ENCODE measurements at regions not wholly inside any gene's neighbourhood (a gene's known extent, or its start where the extent isn't known, plus 50 kb on each side); places are given as distances from the start of the nearest gene placed in this dataset.

GRCh38 chr13:61021838-61022237 lies 393.8 kb downstream of the PCDH20 start (continued):
- TF ChIP-seq PBX3 (IDR thresholded peaks at IDR 0.05) (no peak), SMC3 (IDR thresholded peaks at IDR 0.05; ENCODE audit: low read depth, low read length) (no peak), FOXM1 (IDR thresholded peaks at IDR 0.05; ENCODE audit: low read depth) (no peak)

DNA sequence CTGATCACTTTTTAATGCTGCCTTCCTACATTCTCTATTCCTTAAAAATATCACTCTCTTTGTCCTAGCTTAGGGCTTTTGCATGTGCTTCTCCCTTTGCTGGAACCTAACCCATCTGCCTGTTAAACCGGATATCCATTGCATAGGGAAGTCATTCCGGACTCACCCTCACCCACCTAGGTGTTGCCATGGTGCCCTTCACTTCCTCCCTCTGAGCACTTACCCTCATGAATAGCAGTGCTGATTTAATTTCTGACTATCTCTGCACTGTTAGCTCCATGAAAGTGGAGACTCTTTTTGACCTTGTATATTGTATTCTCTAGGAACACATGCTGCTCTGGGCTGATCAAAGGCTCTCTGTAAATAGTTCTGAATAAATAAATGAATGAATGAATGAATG lies 401.9 kb downstream of the PCDH20 start:
- WGBS (ENCODE audit: low lambda C conversion rate), result 54% methylated on average over 2 of the region's 2 CpGs

More for the DNA sequence above, 401.9 kb downstream of the PCDH20 start:
- Histone ChIP-seq H3K9ac (no peak overlapping the region), H3K27ac (ENCODE audit: low read depth in 2 of 2, low read length in 1 of 2) (no peak overlapping the region), H3K9me3 (no peaks in the 10 kb centered on the region), H3K79me2 (ENCODE audit: insufficient read depth) (no peaks in the 10 kb centered on the region), H4K20me1 (ENCODE audit: insufficient read depth) (no peaks in the 10 kb centered on the region), H3F3A (replicated peaks; ENCODE audit: insufficient read depth) (no peaks in the 10 kb centered on the region), H2AFZ (ENCODE audit: low read depth) (no peak overlapping the region), H3K9me2 (no peaks in the 10 kb centered on the region), H3K4me3 (ENCODE audit: low read depth in 2 of 2, low read length in 1 of 2) (no peak overlapping the region), H3K27me3 (ENCODE audit: insufficient read depth) (no peaks in the 10 kb centered on the region), H3K4me1 (ENCODE audit: control insufficient read depth in 1 of 2, insufficient read depth in 2 of 2, low read depth in 1 of 2, low read length in 1 of 2) (no peaks in the 10 kb centered on the region), H3K4me2 (no peak overlapping the region), H3K36me3 (replicated peaks in 1 of 2; ENCODE audit: control insufficient read depth in 1 of 2, insufficient read depth in 2 of 2, low read length in 1 of 2) (no peaks in the 10 kb centered on the region)
- TF ChIP-seq ZBTB33 (IDR thresholded peaks at IDR 0.05; ENCODE audit: borderline replicate concordance, low read depth) (no peak), EP300 (IDR thresholded peaks at IDR 0.05; ENCODE audit: borderline replicate concordance in 1 of 2, low read depth in 1 of 2, low read length in 1 of 2) (no peak), JUND (IDR thresholded peaks at IDR 0.05) (no peak), TAF1 (IDR thresholded peaks at IDR 0.05; ENCODE audit: borderline replicate concordance, low read depth, low read length) (no peak), MEF2A (IDR thresholded peaks at IDR 0.05; ENCODE audit: borderline replicate concordance, low read depth) (no peak), PBX3 (IDR thresholded peaks at IDR 0.05) (no peak), SMC3 (IDR thresholded peaks at IDR 0.05; ENCODE audit: low read depth, low read length) (no peak), RAD21 (IDR thresholded peaks at IDR 0.05; ENCODE audit: low read length) (no peak), USF1 (IDR thresholded peaks at IDR 0.05; ENCODE audit: borderline replicate concordance, low read depth) (no peak), POLR2AphosphoS5 (IDR thresholded peaks at IDR 0.05; ENCODE audit: low read depth, low read length) (no peak), FOXJ3 (CRISPR knock-in tag; IDR thresholded peaks at IDR 0.05) (no peak), NRF1 (IDR thresholded peaks at IDR 0.05; ENCODE audit: low read depth, low read length) (no peak), FOSL2 (IDR thresholded peaks at IDR 0.05; ENCODE audit: borderline replicate concordance, low read depth) (no peak), YY1 (IDR thresholded peaks at IDR 0.05; ENCODE audit: low read depth) (no peak)
- TF ChIP-seq, protein P1, sequence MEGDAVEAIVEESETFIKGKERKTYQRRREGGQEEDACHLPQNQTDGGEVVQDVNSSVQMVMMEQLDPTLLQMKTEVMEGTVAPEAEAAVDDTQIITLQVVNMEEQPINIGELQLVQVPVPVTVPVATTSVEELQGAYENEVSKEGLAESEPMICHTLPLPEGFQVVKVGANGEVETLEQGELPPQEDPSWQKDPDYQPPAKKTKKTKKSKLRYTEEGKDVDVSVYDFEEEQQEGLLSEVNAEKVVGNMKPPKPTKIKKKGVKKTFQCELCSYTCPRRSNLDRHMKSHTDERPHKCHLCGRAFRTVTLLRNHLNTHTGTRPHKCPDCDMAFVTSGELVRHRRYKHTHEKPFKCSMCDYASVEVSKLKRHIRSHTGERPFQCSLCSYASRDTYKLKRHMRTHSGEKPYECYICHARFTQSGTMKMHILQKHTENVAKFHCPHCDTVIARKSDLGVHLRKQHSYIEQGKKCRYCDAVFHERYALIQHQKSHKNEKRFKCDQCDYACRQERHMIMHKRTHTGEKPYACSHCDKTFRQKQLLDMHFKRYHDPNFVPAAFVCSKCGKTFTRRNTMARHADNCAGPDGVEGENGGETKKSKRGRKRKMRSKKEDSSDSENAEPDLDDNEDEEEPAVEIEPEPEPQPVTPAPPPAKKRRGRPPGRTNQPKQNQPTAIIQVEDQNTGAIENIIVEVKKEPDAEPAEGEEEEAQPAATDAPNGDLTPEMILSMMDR (IDR thresholded peaks at IDR 0.05), result no peak
- TF ChIP-seq, protein P2, sequence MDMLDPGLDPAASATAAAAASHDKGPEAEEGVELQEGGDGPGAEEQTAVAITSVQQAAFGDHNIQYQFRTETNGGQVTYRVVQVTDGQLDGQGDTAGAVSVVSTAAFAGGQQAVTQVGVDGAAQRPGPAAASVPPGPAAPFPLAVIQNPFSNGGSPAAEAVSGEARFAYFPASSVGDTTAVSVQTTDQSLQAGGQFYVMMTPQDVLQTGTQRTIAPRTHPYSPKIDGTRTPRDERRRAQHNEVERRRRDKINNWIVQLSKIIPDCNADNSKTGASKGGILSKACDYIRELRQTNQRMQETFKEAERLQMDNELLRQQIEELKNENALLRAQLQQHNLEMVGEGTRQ (IDR thresholded peaks at IDR 0.05; ENCODE audit: borderline replicate concordance, low read depth, low read length), result no peak
- no peak for DNase-seq
- ChIA-PET CTCF (interaction anchor here (0.9 kb wide), 1 partner anchor 10 kb away, joined by 3 read pairs; no protein-coding TSS in a partner anchor), POLR2A (no interaction called here)

Data from SK-N-SH (cell line).